HFFc6 (cell line): ENCODE measurements at regions not wholly inside any gene's neighbourhood (a gene's known extent, or its start where the extent isn't known, plus 50 kb on each side); places are given as distances from the start of the nearest gene placed in this dataset.

Experiments used
- DNase-seq: peaks from one replicate; pipeline ENCODE4 v3.0.0-alpha.2; 2018
- H3K27ac Mint-ChIP-seq: 2 replicates; pipeline ENCODE4 v1.8.0; 2020; ENCODE audit warnings: mild to moderate bottlenecking, mixed read lengths
- H3K27me3 Mint-ChIP-seq: 2 replicates; pipeline ENCODE4 v1.8.0; 2021; ENCODE audit warnings: mild to moderate bottlenecking, moderate library complexity, mixed read lengths; ENCODE audit not compliant: insufficient read depth
- H3K36me3 Mint-ChIP-seq: 2 replicates; pipeline ENCODE4 v1.8.0; 2021; ENCODE audit warnings: low read depth, mixed read lengths
- H3K4me1 Mint-ChIP-seq: 2 replicates; pipeline ENCODE4 v1.8.0; 2020; ENCODE audit warnings: low read depth, mixed read lengths
- H3K4me3 Mint-ChIP-seq: 2 replicates; pipeline ENCODE4 v1.8.0; 2020; ENCODE audit warnings: mild to moderate bottlenecking, moderate library complexity, mixed read lengths
- H3K9me3 Mint-ChIP-seq: 2 replicates; pipeline ENCODE4 v1.8.0; 2020; ENCODE audit warnings: mild to moderate bottlenecking, mixed read lengths
- CTCF ChIP-seq: fragments of 200-600 bp; sonication (generic); IDR thresholded peaks from 2 replicates; pipeline ENCODE4 v1.5.0; 2021; ENCODE audit warnings: antibody characterized with exemption, mild to moderate bottlenecking

- Mint-ChIP-seq H3K36me3 (no peaks in the 10 kb centered on the region), H3K4me1 (peaks cover 35% of the 10 kb centered on the region)
Measured at GRCh38 chr12:113726254-113726819, 239.8 kb downstream of the RBM19 start.

DNA sequence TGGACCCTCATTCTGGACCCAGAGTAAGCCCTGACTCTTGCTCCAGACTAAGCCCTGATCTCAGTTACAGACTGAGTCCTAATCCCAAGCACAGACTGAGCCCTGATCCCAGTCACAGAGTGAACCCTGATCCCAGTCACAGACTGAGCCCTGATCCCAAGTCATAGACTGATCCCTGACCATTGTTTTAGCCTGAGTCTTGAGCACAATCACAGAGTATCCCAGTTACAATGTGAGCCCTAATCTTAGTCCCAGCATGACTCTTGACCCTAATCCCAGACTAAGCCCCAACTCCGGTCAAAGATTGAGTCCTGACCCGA lies 240.6 kb downstream of the RBM19 start:
- DNase-seq, result no peak
- no peak for TF ChIP-seq CTCF
- no peak overlapping the region; the same call in 1 of the 2 replicates for H3K27ac Mint-ChIP-seq
- H3K4me1 Mint-ChIP-seq, result peaks cover 35% of the 10 kb centered on the region
- H3K4me3 Mint-ChIP-seq, result no peak overlapping the region
- H3K9me3 Mint-ChIP-seq, result no peaks in the 10 kb centered on the region
- H3K36me3 Mint-ChIP-seq, result no peaks in the 10 kb centered on the region
- peaks cover 2% of the 10 kb centered on the region for H3K27me3 Mint-ChIP-seq

More at GRCh38 chr12:113726254-113726819, 239.8 kb downstream of the RBM19 start:
- no peak overlapping the region for H3K4me3 Mint-ChIP-seq
- H3K27me3 Mint-ChIP-seq, result peaks cover 2% of the 10 kb centered on the region
- H3K27ac Mint-ChIP-seq, result peak overlapping the region; percentile 87; the same call in 1 of the 2 replicates
- no peak for DNase-seq
- no peaks in the 10 kb centered on the region for H3K9me3 Mint-ChIP-seq
- no peak for TF ChIP-seq CTCF

DNA sequence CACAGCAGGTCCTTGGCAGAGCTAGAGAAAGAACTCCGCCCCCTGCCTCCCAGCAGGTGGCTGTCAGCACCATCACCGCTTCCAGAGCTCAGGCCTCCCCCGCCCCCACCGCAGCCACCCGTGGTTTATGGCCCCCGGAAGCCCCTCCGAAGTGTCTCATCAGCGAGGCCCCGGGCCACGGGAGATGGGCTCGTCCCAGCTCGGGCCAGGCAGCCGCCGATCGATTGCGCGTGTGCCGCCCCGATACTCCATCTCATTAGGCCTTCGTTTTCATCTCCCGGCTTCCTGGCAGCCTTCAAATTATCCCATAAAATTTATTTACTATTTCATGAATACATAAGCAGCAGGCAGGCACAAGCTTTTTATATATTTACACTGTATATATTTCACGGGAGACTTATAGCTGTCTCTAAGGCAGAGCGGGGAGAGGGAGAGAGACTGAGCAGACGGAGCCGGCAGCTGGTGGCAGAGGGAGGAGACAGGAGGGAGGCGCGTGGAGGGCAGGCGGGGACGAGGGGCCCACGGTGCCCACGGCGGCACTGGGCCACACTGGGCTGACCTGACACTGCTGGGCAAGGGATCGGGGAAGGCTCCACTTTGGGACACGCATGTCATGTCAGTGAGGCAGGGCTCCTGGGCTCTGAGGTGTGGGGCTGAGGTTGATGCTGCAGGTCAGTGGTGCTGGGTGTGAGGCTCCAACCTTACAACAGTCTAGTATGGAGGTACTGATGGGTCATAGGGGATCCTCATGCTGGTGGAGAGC lies 241.2 kb downstream of the RBM19 start:
- Mint-ChIP-seq H3K9me3 (no peaks in the 10 kb centered on the region), H3K4me3 (no peak overlapping the region), H3K27ac (no peak overlapping the region), H3K36me3 (no peaks in the 10 kb centered on the region), H3K4me1 (peaks cover 31% of the 10 kb centered on the region), H3K27me3 (peaks cover under 1% of the 10 kb centered on the region)
- no peak for TF ChIP-seq CTCF
- DNase-seq, result no peak

DNA sequence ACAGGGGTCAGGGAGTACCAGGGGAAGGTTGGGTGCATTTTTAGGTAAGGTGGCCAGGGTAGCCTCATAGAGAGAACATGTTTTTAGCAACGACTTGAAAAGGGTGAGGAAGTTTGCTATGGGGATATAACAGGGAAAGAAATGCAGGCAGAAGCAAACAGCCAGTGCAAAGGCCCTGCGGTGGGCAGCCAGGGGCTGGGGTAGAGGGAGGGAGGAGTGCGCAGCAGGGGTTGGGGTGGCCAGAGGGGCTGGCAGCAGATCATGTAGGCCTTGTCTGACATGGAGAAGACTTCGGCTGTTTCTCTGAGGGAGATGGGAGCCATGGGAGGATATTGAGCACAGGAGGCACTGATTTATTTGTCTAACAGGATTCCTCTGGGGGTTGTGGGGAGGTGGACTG lies 242.5 kb downstream of the RBM19 start:
- no peaks in the 10 kb centered on the region for H3K9me3 Mint-ChIP-seq
- peaks cover 23% of the 10 kb centered on the region for H3K4me1 Mint-ChIP-seq
- DNase-seq, result no peak
- H3K27me3 Mint-ChIP-seq, result peaks cover 3% of the 10 kb centered on the region
- TF ChIP-seq CTCF, result no peak
- H3K27ac Mint-ChIP-seq, result no peak overlapping the region
- H3K4me3 Mint-ChIP-seq, result no peak overlapping the region
- H3K36me3 Mint-ChIP-seq, result no peaks in the 10 kb centered on the region

DNA sequence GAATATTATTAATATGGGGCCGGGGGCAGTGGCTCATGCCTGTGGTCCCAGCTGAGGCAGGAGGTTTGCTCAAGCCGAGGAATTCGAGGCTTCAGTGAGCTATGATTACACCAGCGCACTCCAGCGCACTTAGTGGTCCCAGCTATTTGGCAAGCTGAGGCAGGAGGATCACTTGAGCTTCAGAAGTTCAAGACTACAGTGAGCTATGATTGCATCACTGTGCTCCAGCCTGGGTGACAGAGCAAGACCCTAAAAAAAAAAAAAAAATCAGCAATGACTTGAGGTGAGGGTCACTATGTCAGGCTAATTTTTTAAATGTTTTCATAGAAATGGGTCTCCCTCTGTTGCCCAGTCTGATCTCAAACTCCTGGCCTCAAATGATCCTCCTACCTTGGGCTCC lies 243.4 kb downstream of the RBM19 start:
- no peak for TF ChIP-seq CTCF
- Mint-ChIP-seq H3K9me3 (no peaks in the 10 kb centered on the region), H3K36me3 (no peaks in the 10 kb centered on the region), H3K27me3 (peaks cover 3% of the 10 kb centered on the region), H3K4me1 (peaks cover 23% of the 10 kb centered on the region), H3K4me3 (no peak overlapping the region), H3K27ac (no peak overlapping the region)
- no peak for DNase-seq
